Activated CD8-positive, alpha-beta memory T cell treated with anti-CD3 and anti-CD28 coated beads for 36 hours (primary cell): ENCODE measurements at regions not wholly inside any gene's neighbourhood (a gene's known extent, or its start where the extent isn't known, plus 50 kb on each side); places are given as distances from the start of the nearest gene placed in this dataset.
"Not testable (repeated sequence)": the region's sequence is repeated elsewhere in the genome, so short reads cannot be mapped to it uniquely, and the experiment has no call there.

ENCODE experiments used
- CTCF ChIA-PET: fragments of 350-600 bp; sonication (Branson Sonifier 250); formaldehyde crosslinking; loops from one replicate; lab custom pipeline; 2021; ENCODE audit warnings: antibody characterized with exemption; lab: Charles Lee
- POLR2A ChIA-PET: fragments of 350-600 bp; sonication (Branson Sonifier 250); formaldehyde crosslinking; loops from one replicate; lab custom pipeline; 2021; ENCODE audit warnings: antibody characterized with exemption; lab: Charles Lee

- POLR2A ChIA-PET: no interaction called here
- CTCF ChIA-PET: no interaction called here
These were observed 161.5 kb upstream of the ARHGAP42 start for GRCh38 chr11:100525635-100526034.

GRCh38 chr11:100528872-100529416, 158.1 kb upstream of the ARHGAP42 start:
- POLR2A ChIA-PET: interaction anchor here (0.6 kb wide), 1 partner anchor 60 kb away, joined by 3 read pairs; no protein-coding TSS in a partner anchor
- CTCF ChIA-PET: no interaction called here

GRCh38 chr11:100531290-100531689, 155.8 kb upstream of the ARHGAP42 start:
- POLR2A ChIA-PET, CTCF ChIA-PET: not testable (repeated sequence)

- CTCF ChIA-PET: no interaction called here
- POLR2A ChIA-PET: no interaction called here
These were observed 150.1 kb upstream of the ARHGAP42 start for GRCh38 chr11:100536979-100537378.

GRCh38 chr11:100543386-100543785, 143.7 kb upstream of the ARHGAP42 start:
- ChIA-PET CTCF (no interaction called here), POLR2A (no interaction called here)

GRCh38 chr11:100545556-100545955, 141.5 kb upstream of the ARHGAP42 start:
- POLR2A ChIA-PET: no interaction called here
- CTCF ChIA-PET: no interaction called here

GRCh38 chr11:100545970-100546369, 141.1 kb upstream of the ARHGAP42 start:
- CTCF ChIA-PET: no interaction called here
- POLR2A ChIA-PET: no interaction called here

- POLR2A ChIA-PET: no interaction called here
- CTCF ChIA-PET: no interaction called here
These were observed 140.4 kb upstream of the ARHGAP42 start for GRCh38 chr11:100546714-100547113.

GRCh38 chr11:100550298-100550697, 136.8 kb upstream of the ARHGAP42 start:
- CTCF ChIA-PET: no interaction called here
- POLR2A ChIA-PET: no interaction called here

- ChIA-PET POLR2A (no interaction called here), CTCF (no interaction called here)
These were observed 136.0 kb upstream of the ARHGAP42 start for GRCh38 chr11:100550912-100551632.

- ChIA-PET POLR2A (no interaction called here), CTCF (no interaction called here)
These were observed 131.2 kb upstream of the ARHGAP42 start for GRCh38 chr11:100555931-100556330.

GRCh38 chr11:100556781-100557180, 130.3 kb upstream of the ARHGAP42 start:
- CTCF ChIA-PET: no interaction called here

GRCh38 chr11:100557830-100558611, 129.1 kb upstream of the ARHGAP42 start:
- ChIA-PET POLR2A (no interaction called here), CTCF (no interaction called here)

More at GRCh38 chr11:100556781-100557180, 130.3 kb upstream of the ARHGAP42 start:
- POLR2A ChIA-PET: no interaction called here

- POLR2A ChIA-PET: no interaction called here
- CTCF ChIA-PET: no interaction called here
These were observed 126.5 kb upstream of the ARHGAP42 start for GRCh38 chr11:100560606-100561005.

GRCh38 chr11:100561323-100561722, 125.8 kb upstream of the ARHGAP42 start:
- ChIA-PET CTCF (no interaction called here), POLR2A (no interaction called here)

- CTCF ChIA-PET: no interaction called here
These were observed 125.0 kb upstream of the ARHGAP42 start for GRCh38 chr11:100562128-100562527.

GRCh38 chr11:100563541-100564280, 123.4 kb upstream of the ARHGAP42 start:
- ChIA-PET POLR2A (no interaction called here), CTCF (no interaction called here)

More at GRCh38 chr11:100562128-100562527, 125.0 kb upstream of the ARHGAP42 start:
- POLR2A ChIA-PET: no interaction called here

GRCh38 chr11:100573911-100574513, 113.1 kb upstream of the ARHGAP42 start:
- ChIA-PET CTCF (no interaction called here), POLR2A (no interaction called here)

GRCh38 chr11:100574894-100575769, 112.0 kb upstream of the ARHGAP42 start:
- ChIA-PET CTCF (no interaction called here), POLR2A (no interaction called here)
